ENCODE measurements at regions not wholly inside any gene's neighbourhood (a gene's known extent, or its start where the extent isn't known, plus 50 kb on each side); places are given as distances from the start of the nearest gene placed in this dataset.

- no peak for DNase-seq
- no peaks in the 10 kb centered on the region for H3K27me3 ChIP-seq
- no peak overlapping the region for H3K27ac ChIP-seq
- 75 to 87% (median 76%) methylated on average over 2 of the region's 2 CpGs for WGBS, 3 donors
- no peaks in the 10 kb centered on the region for H3K9me3 ChIP-seq
- no peak overlapping the region for H3K4me3 ChIP-seq
- no peaks in the 10 kb centered on the region for H3K4me1 ChIP-seq (ENCODE audit: insufficient read depth)
- TF ChIP-seq CTCF (IDR thresholded peaks at IDR 0.05) (no peak), POLR2A (IDR thresholded peaks at IDR 0.05) (no peak), EP300 (IDR thresholded peaks at IDR 0.05) (no peak)
- intact Hi-C loops (cut with DNase I), result no loop called here
- no peaks in the 10 kb centered on the region for H3K36me3 ChIP-seq
Measured at GRCh38 chr2:146173934-146174333, 1654.0 kb upstream of the ZEB2 start.

GRCh38 chr2:146161256-146161882 is 1641.5 kb upstream of the ZEB2 start:
- no peak for DNase-seq
- H3K4me1 ChIP-seq (ENCODE audit: insufficient read depth), result no peaks in the 10 kb centered on the region
- intact Hi-C loops (cut with DNase I), result no loop called here
- TF ChIP-seq CTCF (IDR thresholded peaks at IDR 0.05) (no peak), EP300 (IDR thresholded peaks at IDR 0.05) (no peak), POLR2A (IDR thresholded peaks at IDR 0.05) (no peak)
- H3K36me3 ChIP-seq, result no peaks in the 10 kb centered on the region
- no peaks in the 10 kb centered on the region for H3K9me3 ChIP-seq
- 55 to 67% (median 61%) methylated on average over 3 of the region's 3 CpGs for WGBS, 3 donors
- no peaks in the 10 kb centered on the region for H3K27me3 ChIP-seq
- no peak overlapping the region for H3K4me3 ChIP-seq
- no peak overlapping the region for H3K27ac ChIP-seq

GRCh38 chr2:146158072-146158674 is 1638.3 kb upstream of the ZEB2 start:
- H3K27ac ChIP-seq, result no peak overlapping the region
- intact Hi-C loops (cut with DNase I), result no loop called here
- H3K9me3 ChIP-seq, result no peaks in the 10 kb centered on the region
- DNase-seq, result no peak
- no peak overlapping the region for H3K4me3 ChIP-seq
- H3K4me1 ChIP-seq (ENCODE audit: insufficient read depth), result no peaks in the 10 kb centered on the region
- no peaks in the 10 kb centered on the region for H3K27me3 ChIP-seq
- 90 to 96% (median 95%) methylated on average over 3 of the region's 3 CpGs for WGBS, 3 donors
- TF ChIP-seq POLR2A (IDR thresholded peaks at IDR 0.05) (no peak), EP300 (IDR thresholded peaks at IDR 0.05) (no peak), CTCF (IDR thresholded peaks at IDR 0.05) (no peak)
- H3K36me3 ChIP-seq, result no peaks in the 10 kb centered on the region

GRCh38 chr2:146147448-146148012 is 1627.6 kb upstream of the ZEB2 start:
- Histone ChIP-seq H3K27me3 (no peaks in the 10 kb centered on the region), H3K36me3 (no peaks in the 10 kb centered on the region), H3K4me1 (ENCODE audit: insufficient read depth) (no peaks in the 10 kb centered on the region), H3K27ac (no peak overlapping the region), H3K9me3 (no peaks in the 10 kb centered on the region), H3K4me3 (no peak overlapping the region)
- no peak for DNase-seq
- intact Hi-C loops (cut with DNase I), result no loop called here
- TF ChIP-seq EP300 (IDR thresholded peaks at IDR 0.05) (no peak), CTCF (IDR thresholded peaks at IDR 0.05) (no peak), POLR2A (IDR thresholded peaks at IDR 0.05) (no peak)
- 81 to 90% (median 83%) methylated on average over 2 of the region's 2 CpGs for WGBS, 3 donors
